ENCODE measurements at regions not wholly inside any gene's neighbourhood (a gene's known extent, or its start where the extent isn't known, plus 50 kb on each side); places are given as distances from the start of the nearest gene placed in this dataset.

DNA sequence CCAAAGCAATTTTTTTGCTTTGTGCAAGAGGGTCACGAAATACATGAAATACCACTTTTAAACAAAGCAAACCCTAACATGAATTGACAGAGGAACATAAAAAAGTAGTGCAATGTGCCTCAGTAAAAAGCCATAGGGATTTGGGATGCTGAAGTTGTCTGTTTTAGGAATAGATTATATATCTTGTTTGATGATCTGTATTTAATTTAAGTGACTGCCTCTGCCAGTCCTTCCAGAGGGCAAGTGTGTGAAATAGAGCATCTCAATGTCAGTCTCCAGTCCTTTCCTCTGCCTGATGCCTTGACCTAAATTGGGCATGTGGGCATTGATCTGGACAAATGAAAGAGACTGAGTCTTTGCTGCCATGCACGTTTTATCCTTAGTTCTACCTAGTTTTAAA lies 222.8 kb downstream of the PTPRC start:
- TF ChIP-seq EZH2 (IDR thresholded peaks at IDR 0.05) (no peak), POLR2AphosphoS5 (IDR thresholded peaks at IDR 0.05; ENCODE audit: borderline replicate concordance, low read depth, low read length) (no peak)

Measured in SK-N-MC (cell line).